GM12878 (cell line): ENCODE measurements at regions not wholly inside any gene's neighbourhood (a gene's known extent, or its start where the extent isn't known, plus 50 kb on each side); places are given as distances from the start of the nearest gene placed in this dataset.

Source experiments
- ATAC-seq: fragments of 200-7000 bp; cut with Tn5 transposase; 3 replicates; pipeline ENCODE4 v1.9.1; 2020; ENCODE audit warnings: mild to moderate bottlenecking, moderate library complexity
- BruUV-seq: library from RNA; stranded (reverse); fragments of 400-500 nt; replicated peaks from 2 replicates; lab custom pipeline; 2021; lab: Mats Ljungman, UMichigan
- CTCF ChIA-PET: fragments of 300-600 bp; sonication (Branson Sonifier 250); formaldehyde crosslinking; extraction: SDS; loops from one replicate; lab custom pipeline; 2021; ENCODE audit warnings: inconsistent platforms; lab: Yijun Ruan, JAX
- POLR2A ChIA-PET: fragments of 350-600 bp; formaldehyde crosslinking; extraction: SDS; loops from one replicate; lab custom pipeline; 2021; ENCODE audit warnings: inconsistent platforms; lab: Charles Lee
- RAD21 ChIA-PET: fragments of 300-600 bp; sonication (Branson Sonifier 250); formaldehyde crosslinking; loops from one replicate; lab custom pipeline; 2023; ENCODE audit warnings: antibody characterized with exemption; ENCODE audit not compliant: unreplicated experiment; lab: Charles Lee
- SMC1A ChIA-PET: fragments of 300-600 bp; sonication (Branson Sonifier 250); formaldehyde crosslinking; loops from one replicate; lab custom pipeline; 2023; ENCODE audit not compliant: unreplicated experiment, uncharacterized antibody; lab: Charles Lee
- DNase-seq: peaks from one replicate; pipeline ENCODE4 v3.0.0-alpha.2; 2011; ENCODE audit warnings: low read depth, low spot score
- FAIRE-seq: peaks from 3 replicates; lab custom pipeline; 2011; peaks lifted over from hg19 to GRCh38; lab: Jason Lieb, UNC
- H2AFZ ChIP-seq: 2 replicates; pipeline ENCODE4 v1.6.0; 2011; ENCODE audit warnings: low read depth, low read length, control low read depth; ENCODE audit not compliant: control insufficient read depth
- H3K27ac ChIP-seq: 2 replicates; pipeline ENCODE4 v1.5.1; 2011; ENCODE audit warnings: control low read depth; ENCODE audit not compliant: control insufficient read depth, insufficient read depth
- H3K27me3 ChIP-seq, 2 experiments: replicated peaks in 1 of 2; 2 replicates each; pipeline versions ENCODE4 v1.6.0 to v1.6.1; 2011; ENCODE audit warnings: low read length in 1 of 2; ENCODE audit not compliant: control insufficient read depth in 2 of 2, insufficient read depth in 2 of 2
- H3K36me3 ChIP-seq, 2 experiments: 2 replicates each; pipeline ENCODE4 v1.5.1; 2011; ENCODE audit warnings: low read length in 1 of 2; ENCODE audit not compliant: control insufficient read depth in 2 of 2, insufficient read depth in 2 of 2
- H3K4me1 ChIP-seq: 2 replicates; pipeline ENCODE4 v1.6.1; 2011; ENCODE audit warnings: mild to moderate bottlenecking, low read length, moderate library complexity, mixed read lengths; ENCODE audit not compliant: control insufficient read depth, insufficient read depth
- H3K4me2 ChIP-seq: 2 replicates; pipeline ENCODE4 v1.6.0; 2011; ENCODE audit warnings: control low read depth; ENCODE audit not compliant: control insufficient read depth, insufficient read depth
- H3K4me3 ChIP-seq: fragments of 200-600 bp; sonication (generic); 2 replicates; pipeline ENCODE4 v1.5.1; 2016
- H3K79me2 ChIP-seq: 2 replicates; pipeline ENCODE4 v1.6.0; 2011; ENCODE audit warnings: low read length; ENCODE audit not compliant: control insufficient read depth, insufficient read depth
- H3K9ac ChIP-seq: 2 replicates; pipeline ENCODE4 v1.8.0; 2011; ENCODE audit warnings: low read length, control low read depth, mixed read lengths; ENCODE audit not compliant: control insufficient read depth, insufficient read depth
- H3K9me3 ChIP-seq: replicated peaks from 3 replicates; pipeline ENCODE4 v1.5.1; 2011; ENCODE audit warnings: mild to moderate bottlenecking, low read length; ENCODE audit not compliant: control insufficient read depth, insufficient read depth
- H4K20me1 ChIP-seq: 2 replicates; pipeline ENCODE4 v1.6.0; 2011; ENCODE audit not compliant: control insufficient read depth, insufficient read depth
- CBFB ChIP-seq: IDR thresholded peaks from 2 replicates; pipeline ENCODE4 v1.6.1; 2016; ENCODE audit warnings: antibody characterized with exemption, low read depth
- EP300 ChIP-seq, 2 experiments: fragments of 150-350 bp in 1 of 2; IDR thresholded peaks; 2 replicates each; pipeline ENCODE4 v1.6.1; 2011 to 2012; ENCODE audit warnings: low read depth in 2 of 2, low read length in 2 of 2, borderline replicate concordance in 1 of 2, improper control_type of control experiment in 1 of 2, inconsistent platforms in 1 of 2; ENCODE audit not compliant: control insufficient read depth in 1 of 2
- IRF4 ChIP-seq: IDR thresholded peaks from 2 replicates; pipeline ENCODE4 v1.6.1; 2011; ENCODE audit warnings: low read depth, low read length
- MYB ChIP-seq: fragments of 150-350 bp; IDR thresholded peaks from 2 replicates; pipeline ENCODE4 v1.6.1; 2014; ENCODE audit warnings: mild to moderate bottlenecking, low read depth, low read length, borderline replicate concordance
- NR2C1 ChIP-seq: fragments of 450-650 bp; IDR thresholded peaks from 2 replicates; pipeline ENCODE4 v1.6.1; 2017; ENCODE audit warnings: antibody characterized with exemption, mild to moderate bottlenecking, moderate library complexity
- NR2C2 ChIP-seq: IDR thresholded peaks from 2 replicates; pipeline ENCODE4 v1.6.1; 2011; ENCODE audit warnings: borderline replicate concordance, low read depth; ENCODE audit not compliant: control insufficient read depth, insufficient read length
- RB1 ChIP-seq: fragments of 450-650 bp; formaldehyde crosslinking; IDR thresholded peaks from 2 replicates; pipeline ENCODE4 v1.6.1; 2017; ENCODE audit warnings: mild to moderate bottlenecking, borderline replicate concordance
- RELA ChIP-seq: fragments of 450-650 bp; IDR thresholded peaks from 2 replicates; pipeline ENCODE4 v1.8.0; 2014; ENCODE audit warnings: borderline replicate concordance; ENCODE audit not compliant: partially characterized antibody
- SP1 ChIP-seq: IDR thresholded peaks from one replicate; pipeline ENCODE4 v1.6.1; 2011; ENCODE audit warnings: low read depth, low read length
- TARDBP ChIP-seq: IDR thresholded peaks from 2 replicates; pipeline ENCODE4 v1.6.1; 2016; ENCODE audit warnings: borderline replicate concordance
- TCF12 ChIP-seq: IDR thresholded peaks from 2 replicates; pipeline ENCODE4 v1.6.1; 2011; ENCODE audit warnings: low read depth, mild to moderate bottlenecking, low read length
- USF2 ChIP-seq: IDR thresholded peaks from 2 replicates; pipeline ENCODE4 v1.6.1; 2011; ENCODE audit warnings: low read depth, low read length, improper control_type of control experiment, borderline replicate concordance
- ZBED1 ChIP-seq: IDR thresholded peaks from 2 replicates; pipeline ENCODE4 v1.6.1; 2016; ENCODE audit warnings: borderline replicate concordance
- ZBTB33 ChIP-seq: fragments of 450-650 bp; IDR thresholded peaks from 2 replicates; pipeline ENCODE4 v1.6.1; 2017; ENCODE audit warnings: mild to moderate bottlenecking
- ZNF384 ChIP-seq: IDR thresholded peaks from 2 replicates; pipeline ENCODE4 v1.6.1; 2012; ENCODE audit warnings: low read depth, mild to moderate bottlenecking, low read length, improper control_type of control experiment, borderline replicate concordance
- ZZZ3 ChIP-seq: IDR thresholded peaks from 2 replicates; pipeline ENCODE4 v1.6.1; 2011; ENCODE audit warnings: low read depth; ENCODE audit not compliant: control insufficient read depth, insufficient read length
- whole genome bisulfite sequencing: methylation state at CpG from one replicate; pipeline ENCODE4 v1.1.6; 2016; ENCODE audit warnings: low lambda C conversion rate; ENCODE audit not compliant: insufficient replicate concordance, insufficient coverage; ENCODE audit errors: missing lambda C conversion rate; 5-methylcytosine and 5-hydroxymethylcytosine counted together
- in situ Hi-C: fragments of 300-500 bp; cut with MboI; formaldehyde crosslinking; loops from 9 replicates; pipeline ENCODE4 v1.14.3; 2018; ENCODE audit warnings: mixed read lengths
- intact Hi-C: fragments of 100-400 bp; cut with micrococcal nuclease; formaldehyde crosslinking; loops from one replicate; pipeline ENCODE4 v1.14.2; 2022; ENCODE audit not compliant: unreplicated experiment
- TF ChIP-seq, protein P1 (sequence below): fragments of 150-350 bp; IDR thresholded peaks from 2 replicates; pipeline ENCODE4 v1.6.1; 2014; ENCODE audit warnings: mild to moderate bottlenecking, low read depth, low read length
- TF ChIP-seq, protein P2 (sequence below): IDR thresholded peaks from 2 replicates; pipeline ENCODE4 v1.6.1; 2012; ENCODE audit warnings: low read depth, low read length, improper control_type of control experiment
- TF ChIP-seq, protein P3 (sequence below): fragments of 450-650 bp; formaldehyde crosslinking; IDR thresholded peaks from 2 replicates; pipeline ENCODE4 v1.4.0; 2022; ENCODE audit warnings: mild to moderate bottlenecking, moderate library complexity

DNA sequence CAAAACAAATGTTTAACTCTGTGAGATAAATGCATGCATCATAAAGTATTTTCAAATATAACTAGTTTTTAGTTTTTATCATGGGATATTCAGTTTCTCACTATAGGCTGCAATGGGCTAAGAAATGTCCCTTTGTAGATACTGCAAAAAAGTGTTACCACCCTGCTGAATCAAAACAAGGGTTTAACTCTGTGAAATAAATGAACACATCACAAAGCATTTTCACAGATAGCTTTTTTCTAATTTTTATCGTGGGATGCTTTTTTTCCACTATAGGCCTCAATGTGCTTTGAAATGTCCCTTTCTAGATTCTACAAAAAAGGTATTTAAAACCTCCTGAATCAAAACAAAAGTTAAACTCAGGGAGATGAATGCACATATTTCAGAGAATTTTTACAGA, 541.1 kb downstream of the KCNJ18 start:
- FAIRE-seq (no peak), ATAC-seq (no peak), DNase-seq (no peak)
- no peaks in the 10 kb centered on the region for H3K4me1 ChIP-seq
- in situ Hi-C loops: no loop called here
- RAD21 ChIA-PET: no interaction called here
- no peaks in the 10 kb centered on the region for H3K79me2 ChIP-seq
- H3K9ac ChIP-seq: no peak overlapping the region
- no peaks in the 10 kb centered on the region for H3K27me3 ChIP-seq
- no peaks in the 10 kb centered on the region for H3K36me3 ChIP-seq
- no peak overlapping the region for H2AFZ ChIP-seq
- H3K9me3 ChIP-seq: no peaks in the 10 kb centered on the region; the same call in 2 of the 3 replicates
- CTCF ChIA-PET: no interaction called here
- H3K4me2 ChIP-seq: no peak overlapping the region
- no peak overlapping the region for H3K27ac ChIP-seq
- SMC1A ChIA-PET: no interaction called here
- intact Hi-C loops: no loop called here
- H3K4me3 ChIP-seq: no peak overlapping the region
- BruUV-seq: no TSS peak
- no peaks in the 10 kb centered on the region for H4K20me1 ChIP-seq
- POLR2A ChIA-PET: no interaction called here
- WGBS: 54% methylated on average over 1 of the region's 1 CpG
- TF ChIP-seq, protein P1, sequence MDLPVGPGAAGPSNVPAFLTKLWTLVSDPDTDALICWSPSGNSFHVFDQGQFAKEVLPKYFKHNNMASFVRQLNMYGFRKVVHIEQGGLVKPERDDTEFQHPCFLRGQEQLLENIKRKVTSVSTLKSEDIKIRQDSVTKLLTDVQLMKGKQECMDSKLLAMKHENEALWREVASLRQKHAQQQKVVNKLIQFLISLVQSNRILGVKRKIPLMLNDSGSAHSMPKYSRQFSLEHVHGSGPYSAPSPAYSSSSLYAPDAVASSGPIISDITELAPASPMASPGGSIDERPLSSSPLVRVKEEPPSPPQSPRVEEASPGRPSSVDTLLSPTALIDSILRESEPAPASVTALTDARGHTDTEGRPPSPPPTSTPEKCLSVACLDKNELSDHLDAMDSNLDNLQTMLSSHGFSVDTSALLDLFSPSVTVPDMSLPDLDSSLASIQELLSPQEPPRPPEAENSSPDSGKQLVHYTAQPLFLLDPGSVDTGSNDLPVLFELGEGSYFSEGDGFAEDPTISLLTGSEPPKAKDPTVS: no peak
- TF ChIP-seq ZBED1 (no peak), RELA (no peak), ZNF384 (no peak), ZZZ3 (no peak), EP300 (IDR thresholded peaks at IDR 0.05; ENCODE audit: borderline replicate concordance in 1 of 2, control insufficient read depth in 1 of 2, low read depth in 2 of 2, low read length in 2 of 2) (no peak), IRF4 (no peak), TARDBP (no peak), NR2C2 (no peak), RB1 (no peak), CBFB (no peak), MYB (no peak), USF2 (no peak), ZBTB33 (no peak), TCF12 (no peak), SP1 (no peak), NR2C1 (no peak)
- TF ChIP-seq, protein P2, sequence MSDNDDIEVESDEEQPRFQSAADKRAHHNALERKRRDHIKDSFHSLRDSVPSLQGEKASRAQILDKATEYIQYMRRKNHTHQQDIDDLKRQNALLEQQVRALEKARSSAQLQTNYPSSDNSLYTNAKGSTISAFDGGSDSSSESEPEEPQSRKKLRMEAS: no peak
- TF ChIP-seq, protein P3, sequence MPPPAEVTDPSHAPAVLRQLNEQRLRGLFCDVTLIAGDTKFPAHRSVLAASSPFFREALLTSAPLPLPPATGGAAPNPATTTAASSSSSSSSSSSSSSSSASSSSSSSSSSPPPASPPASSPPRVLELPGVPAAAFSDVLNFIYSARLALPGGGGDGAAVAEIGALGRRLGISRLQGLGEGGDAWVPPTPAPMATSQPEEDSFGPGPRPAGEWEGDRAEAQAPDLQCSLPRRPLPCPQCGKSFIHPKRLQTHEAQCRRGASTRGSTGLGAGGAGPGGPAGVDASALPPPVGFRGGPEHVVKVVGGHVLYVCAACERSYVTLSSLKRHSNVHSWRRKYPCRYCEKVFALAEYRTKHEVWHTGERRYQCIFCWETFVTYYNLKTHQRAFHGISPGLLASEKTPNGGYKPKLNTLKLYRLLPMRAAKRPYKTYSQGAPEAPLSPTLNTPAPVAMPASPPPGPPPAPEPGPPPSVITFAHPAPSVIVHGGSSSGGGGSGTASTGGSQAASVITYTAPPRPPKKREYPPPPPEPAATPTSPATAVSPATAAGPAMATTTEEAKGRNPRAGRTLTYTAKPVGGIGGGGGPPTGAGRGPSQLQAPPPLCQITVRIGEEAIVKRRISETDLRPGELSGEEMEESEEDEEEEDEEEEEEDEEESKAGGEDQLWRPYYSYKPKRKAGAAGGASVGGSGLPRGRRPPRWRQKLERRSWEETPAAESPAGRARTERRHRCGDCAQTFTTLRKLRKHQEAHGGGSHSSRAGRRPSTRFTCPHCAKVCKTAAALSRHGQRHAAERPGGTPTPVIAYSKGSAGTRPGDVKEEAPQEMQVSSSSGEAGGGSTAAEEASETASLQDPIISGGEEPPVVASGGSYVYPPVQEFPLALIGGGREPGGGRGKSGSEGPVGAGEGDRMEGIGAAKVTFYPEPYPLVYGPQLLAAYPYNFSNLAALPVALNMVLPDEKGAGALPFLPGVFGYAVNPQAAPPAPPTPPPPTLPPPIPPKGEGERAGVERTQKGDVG: no peak
